A673 (cell line): ENCODE measurements at regions not wholly inside any gene's neighbourhood (a gene's known extent, or its start where the extent isn't known, plus 50 kb on each side); places are given as distances from the start of the nearest gene placed in this dataset.

Experiments used
- EZH2 ChIP-seq: fragments of 200-600 bp; sonication (generic); IDR thresholded peaks from 2 replicates; pipeline ENCODE4 v1.6.1; 2017; ENCODE audit warnings: borderline replicate concordance, low read depth, mild to moderate bottlenecking, mixed read lengths, antibody characterized with exemption, low read length; ENCODE audit not compliant: poor library complexity, severe bottlenecking
- TF ChIP-seq, protein P1 (sequence below): fragments of 300-800, 200-600 bp; sonication (generic); conservative IDR thresholded peaks from 2 replicates; pipeline ENCODE4 v1.5.1; 2017; ENCODE audit warnings: low read depth, mild to moderate bottlenecking, antibody characterized with exemption, low read length, moderate library complexity, mixed read lengths

DNA sequence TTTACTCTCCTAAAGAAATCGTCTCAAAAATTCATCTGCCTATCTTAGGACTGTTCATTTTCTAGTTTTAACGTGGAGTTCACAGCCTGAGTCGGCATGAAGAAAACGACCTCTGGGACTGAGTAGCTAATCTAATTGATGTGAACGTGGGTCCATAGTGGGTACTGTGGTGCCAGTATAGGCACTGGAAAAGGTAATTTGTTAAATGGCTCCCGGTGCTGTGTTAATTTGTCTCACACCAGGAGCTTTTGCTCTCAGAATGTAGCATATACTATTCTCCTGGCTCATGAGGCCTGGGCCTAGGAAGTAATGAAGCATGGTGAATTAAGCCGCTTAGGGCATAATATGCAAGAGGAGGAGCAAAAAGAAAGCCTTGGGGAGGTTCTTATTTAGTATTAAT lies 414.4 kb upstream of the NXPH2 start:
- TF ChIP-seq, protein P1, sequence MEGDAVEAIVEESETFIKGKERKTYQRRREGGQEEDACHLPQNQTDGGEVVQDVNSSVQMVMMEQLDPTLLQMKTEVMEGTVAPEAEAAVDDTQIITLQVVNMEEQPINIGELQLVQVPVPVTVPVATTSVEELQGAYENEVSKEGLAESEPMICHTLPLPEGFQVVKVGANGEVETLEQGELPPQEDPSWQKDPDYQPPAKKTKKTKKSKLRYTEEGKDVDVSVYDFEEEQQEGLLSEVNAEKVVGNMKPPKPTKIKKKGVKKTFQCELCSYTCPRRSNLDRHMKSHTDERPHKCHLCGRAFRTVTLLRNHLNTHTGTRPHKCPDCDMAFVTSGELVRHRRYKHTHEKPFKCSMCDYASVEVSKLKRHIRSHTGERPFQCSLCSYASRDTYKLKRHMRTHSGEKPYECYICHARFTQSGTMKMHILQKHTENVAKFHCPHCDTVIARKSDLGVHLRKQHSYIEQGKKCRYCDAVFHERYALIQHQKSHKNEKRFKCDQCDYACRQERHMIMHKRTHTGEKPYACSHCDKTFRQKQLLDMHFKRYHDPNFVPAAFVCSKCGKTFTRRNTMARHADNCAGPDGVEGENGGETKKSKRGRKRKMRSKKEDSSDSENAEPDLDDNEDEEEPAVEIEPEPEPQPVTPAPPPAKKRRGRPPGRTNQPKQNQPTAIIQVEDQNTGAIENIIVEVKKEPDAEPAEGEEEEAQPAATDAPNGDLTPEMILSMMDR: no peak
- TF ChIP-seq EZH2: no peak
